Nephron (organoid): ENCODE measurements at regions not wholly inside any gene's neighbourhood (a gene's known extent, or its start where the extent isn't known, plus 50 kb on each side); places are given as distances from the start of the nearest gene placed in this dataset.
A peak's percentile ranks its signal among the peaks of the same experiment; 100 is the strongest.

Source experiments
- H3K27ac Mint-ChIP-seq, 3 experiments: 2 replicates each; pipeline ENCODE4 v1.8.0; 2020; ENCODE audit warnings: mixed read lengths in 3 of 3, mild to moderate bottlenecking in 2 of 3, moderate library complexity in 1 of 3
- H3K27me3 Mint-ChIP-seq: 2 replicates; pipeline ENCODE4 v1.8.0; 2021; ENCODE audit warnings: low read depth, mild to moderate bottlenecking, moderate library complexity, mixed read lengths
- H3K36me3 Mint-ChIP-seq: 2 replicates; pipeline ENCODE4 v1.8.0; 2020; ENCODE audit warnings: low read depth, mixed read lengths
- H3K4me1 Mint-ChIP-seq: 2 replicates; pipeline ENCODE4 v1.8.0; 2020; ENCODE audit warnings: mixed read lengths
- H3K4me3 Mint-ChIP-seq, 3 experiments: 2 replicates each; pipeline ENCODE4 v1.8.0; 2020; ENCODE audit warnings: mild to moderate bottlenecking in 3 of 3, mixed read lengths in 3 of 3, moderate library complexity in 2 of 3
- H3K9me3 Mint-ChIP-seq: 2 replicates; pipeline ENCODE4 v1.8.0; 2020; ENCODE audit warnings: mixed read lengths
- CTCF ChIP-seq, 3 experiments: fragments of 200-600 bp; sonication (generic); IDR thresholded peaks; one replicate each; pipeline ENCODE4 v1.5.0; 2021; ENCODE audit warnings: antibody characterized with exemption in 3 of 3; ENCODE audit not compliant: unreplicated experiment in 3 of 3

- H3K27ac Mint-ChIP-seq = peak overlapping the region; percentile 45 to 69 (median 52)
- peaks cover 3% of the 10 kb centered on the region for H3K9me3 Mint-ChIP-seq
- no peaks in the 10 kb centered on the region for H3K36me3 Mint-ChIP-seq
- TF ChIP-seq CTCF (IDR thresholded peaks at IDR 0.05; ENCODE audit: unreplicated experiment in 3 of 3) = no peak
- peaks cover 69% of the 10 kb centered on the region for H3K4me1 Mint-ChIP-seq
- peaks cover 22% of the 10 kb centered on the region for H3K27me3 Mint-ChIP-seq
- H3K4me3 Mint-ChIP-seq = peak overlapping the region in 2 of 3 experiments; percentile 2 to 26
These were observed 364.2 kb upstream of the ZNF32 start for GRCh38 chr10:44012921-44013320.

GRCh38 chr10:44011603-44011981 is 362.9 kb upstream of the ZNF32 start:
- Mint-ChIP-seq H3K4me1 (peaks cover 60% of the 10 kb centered on the region), H3K27me3 (peaks cover 21% of the 10 kb centered on the region), H3K36me3 (no peaks in the 10 kb centered on the region), H3K9me3 (no peaks in the 10 kb centered on the region), H3K4me3 (peak overlapping the region in 1 of 3 experiments; percentile 5), H3K27ac (peak overlapping the region in 2 of 3 experiments; percentile 12 to 60)
- TF ChIP-seq CTCF (IDR thresholded peaks at IDR 0.05; ENCODE audit: unreplicated experiment in 3 of 3) = no peak

GRCh38 chr10:44010873-44011602 is 362.4 kb upstream of the ZNF32 start:
- Mint-ChIP-seq H3K4me3 (peak overlapping the region in 1 of 3 experiments; percentile 5), H3K9me3 (no peaks in the 10 kb centered on the region), H3K36me3 (no peaks in the 10 kb centered on the region), H3K4me1 (peaks cover 58% of the 10 kb centered on the region), H3K27ac (peak overlapping the region; percentile 55 to 79 (median 61)), H3K27me3 (peaks cover 17% of the 10 kb centered on the region)
- no peak for TF ChIP-seq CTCF (IDR thresholded peaks at IDR 0.05; ENCODE audit: unreplicated experiment in 3 of 3)

- H3K4me3 Mint-ChIP-seq = peak overlapping the region in 1 of 3 experiments; percentile 16
- peak overlapping the region; percentile 66 to 81 (median 79) for H3K27ac Mint-ChIP-seq
- H3K36me3 Mint-ChIP-seq = no peaks in the 10 kb centered on the region
- TF ChIP-seq CTCF (IDR thresholded peaks at IDR 0.05; ENCODE audit: unreplicated experiment in 3 of 3) = no peak
- H3K27me3 Mint-ChIP-seq = peaks cover 12% of the 10 kb centered on the region
- H3K4me1 Mint-ChIP-seq = peaks cover 58% of the 10 kb centered on the region
- H3K9me3 Mint-ChIP-seq = no peaks in the 10 kb centered on the region
These were observed 361.4 kb upstream of the ZNF32 start for GRCh38 chr10:44009891-44010632.

- H3K4me3 Mint-ChIP-seq = peak overlapping the region in 1 of 3 experiments; percentile 8
These were observed 360.4 kb upstream of the ZNF32 start for GRCh38 chr10:44008917-44009709.

More at GRCh38 chr10:44008917-44009709, 360.4 kb upstream of the ZNF32 start:
- Mint-ChIP-seq H3K27me3 (peaks cover 11% of the 10 kb centered on the region), H3K27ac (peak overlapping the region; percentile 66 to 81 (median 79)), H3K4me1 (peaks cover 58% of the 10 kb centered on the region), H3K9me3 (no peaks in the 10 kb centered on the region), H3K36me3 (no peaks in the 10 kb centered on the region)
- TF ChIP-seq CTCF (IDR thresholded peaks at IDR 0.05; ENCODE audit: unreplicated experiment in 3 of 3) = no peak
